ENCODE measurements at regions not wholly inside any gene's neighbourhood (a gene's known extent, or its start where the extent isn't known, plus 50 kb on each side); places are given as distances from the start of the nearest gene placed in this dataset.

GRCh38 chr10:106226828-106227227 is 937.7 kb downstream of the SORCS1 start:
- Histone ChIP-seq H3K4me3 (no peak overlapping the region), H3K36me3 (no peaks in the 10 kb centered on the region), H3K27me3 (no peaks in the 10 kb centered on the region), H3K9me3 (no peaks in the 10 kb centered on the region), H3K27ac (no peak overlapping the region), H3K4me1 (no peaks in the 10 kb centered on the region)
- in situ Hi-C loops (cut with MboI; ENCODE audit: low pct_ligation_motif_present in 1 of 4, low pct_unique_long_range_greater_than_20kb in 1 of 4, low sequenced_read_pairs in 3 of 4) = no loop called here
- DNase-seq = no peak
- intact Hi-C loops (cut with DNase I; ENCODE audit: low total_unique reads) = no loop called here
- no peak for TF ChIP-seq POLR2A (IDR thresholded peaks at IDR 0.05)
- no peak for TF ChIP-seq EP300 (IDR thresholded peaks at IDR 0.05; ENCODE audit: low read depth)
- TF ChIP-seq POLR2AphosphoS5 (IDR thresholded peaks at IDR 0.05) = no peak
- TF ChIP-seq CTCF (IDR thresholded peaks at IDR 0.05) = no peak
- WGBS, 2 donors (ENCODE audit: low coverage in 1 of 2) = 78 to 80% methylated on average over 2 of the region's 2 CpGs

- H3K36me3 ChIP-seq = no peaks in the 10 kb centered on the region
- H3K4me1 ChIP-seq = no peaks in the 10 kb centered on the region
- in situ Hi-C loops (cut with MboI; ENCODE audit: low pct_ligation_motif_present in 1 of 4, low pct_unique_long_range_greater_than_20kb in 1 of 4, low sequenced_read_pairs in 3 of 4) = no loop called here
- H3K27me3 ChIP-seq = no peaks in the 10 kb centered on the region
- intact Hi-C loops (cut with DNase I; ENCODE audit: low total_unique reads) = no loop called here
- TF ChIP-seq EP300 (IDR thresholded peaks at IDR 0.05; ENCODE audit: low read depth) = no peak
- TF ChIP-seq POLR2A (IDR thresholded peaks at IDR 0.05) = no peak
- no peak for TF ChIP-seq POLR2AphosphoS5 (IDR thresholded peaks at IDR 0.05)
- no peak for TF ChIP-seq CTCF (IDR thresholded peaks at IDR 0.05)
- H3K27ac ChIP-seq = no peak overlapping the region
- no peaks in the 10 kb centered on the region for H3K9me3 ChIP-seq
- DNase-seq = no peak
- 46 to 60% methylated on average over 1 of the region's 1 CpG for WGBS, 2 donors (ENCODE audit: low coverage in 1 of 2)
- no peak overlapping the region for H3K4me3 ChIP-seq
Observed at GRCh38 chr10:106226142-106226541, 938.4 kb downstream of the SORCS1 start.

- Histone ChIP-seq H3K4me3 (no peak overlapping the region), H3K9me3 (no peaks in the 10 kb centered on the region), H3K27ac (no peak overlapping the region), H3K4me1 (no peaks in the 10 kb centered on the region), H3K27me3 (no peaks in the 10 kb centered on the region), H3K36me3 (no peaks in the 10 kb centered on the region)
- no peak for TF ChIP-seq EP300 (IDR thresholded peaks at IDR 0.05; ENCODE audit: low read depth)
- no peak for TF ChIP-seq POLR2AphosphoS5 (IDR thresholded peaks at IDR 0.05)
- no peak for TF ChIP-seq POLR2A (IDR thresholded peaks at IDR 0.05)
- TF ChIP-seq CTCF (IDR thresholded peaks at IDR 0.05) = no peak
- intact Hi-C loops (cut with DNase I; ENCODE audit: low total_unique reads) (no loop called here), in situ Hi-C loops (cut with MboI; ENCODE audit: low pct_ligation_motif_present in 1 of 4, low pct_unique_long_range_greater_than_20kb in 1 of 4, low sequenced_read_pairs in 3 of 4) (no loop called here)
- no peak for DNase-seq
- 40 to 44% methylated on average over 1 of the region's 1 CpG for WGBS, 2 donors (ENCODE audit: low coverage in 1 of 2)
Observed at GRCh38 chr10:106224676-106225075, 939.8 kb downstream of the SORCS1 start.

- no peak overlapping the region for H3K4me3 ChIP-seq
- intact Hi-C loops (cut with DNase I; ENCODE audit: low total_unique reads) (no loop called here), in situ Hi-C loops (cut with MboI; ENCODE audit: low pct_ligation_motif_present in 1 of 4, low pct_unique_long_range_greater_than_20kb in 1 of 4, low sequenced_read_pairs in 3 of 4) (no loop called here)
- TF ChIP-seq POLR2A (IDR thresholded peaks at IDR 0.05) = no peak
- TF ChIP-seq POLR2AphosphoS5 (IDR thresholded peaks at IDR 0.05) = no peak
- DNase-seq = no peak
- H3K9me3 ChIP-seq = no peaks in the 10 kb centered on the region
- no peaks in the 10 kb centered on the region for H3K36me3 ChIP-seq
- no peak overlapping the region for H3K27ac ChIP-seq
- no peaks in the 10 kb centered on the region for H3K4me1 ChIP-seq
- no peaks in the 10 kb centered on the region for H3K27me3 ChIP-seq
- 68 to 75% methylated on average over 3 of the region's 3 CpGs for WGBS, 2 donors (ENCODE audit: low coverage in 1 of 2)
Observed at GRCh38 chr10:106217627-106218026, 946.9 kb downstream of the SORCS1 start.

GRCh38 chr10:106216085-106216484 is 948.4 kb downstream of the SORCS1 start:
- no peak for DNase-seq
- H3K27me3 ChIP-seq = no peaks in the 10 kb centered on the region
- TF ChIP-seq EP300 (IDR thresholded peaks at IDR 0.05; ENCODE audit: low read depth) (no peak), POLR2AphosphoS5 (IDR thresholded peaks at IDR 0.05) (no peak), POLR2A (IDR thresholded peaks at IDR 0.05) (no peak), CTCF (IDR thresholded peaks at IDR 0.05) (no peak)
- no peaks in the 10 kb centered on the region for H3K4me1 ChIP-seq
- no peaks in the 10 kb centered on the region for H3K36me3 ChIP-seq
- WGBS, 2 donors (ENCODE audit: low coverage in 1 of 2) = 30% methylated on average over 2 of the region's 2 CpGs; no CpG with 5 or more reads in 1 of the 2 donors
- H3K9me3 ChIP-seq = no peaks in the 10 kb centered on the region
- H3K27ac ChIP-seq = no peak overlapping the region
- intact Hi-C loops (cut with DNase I; ENCODE audit: low total_unique reads) = no loop called here
- in situ Hi-C loops (cut with MboI; ENCODE audit: low pct_ligation_motif_present in 1 of 4, low pct_unique_long_range_greater_than_20kb in 1 of 4, low sequenced_read_pairs in 3 of 4) = no loop called here
- no peak overlapping the region for H3K4me3 ChIP-seq
